Esophagus (tissue), 2 donors: ENCODE measurements at regions not wholly inside any gene's neighbourhood (a gene's known extent, or its start where the extent isn't known, plus 50 kb on each side); places are given as distances from the start of the nearest gene placed in this dataset.
"Not testable (repeated sequence)": the region's sequence is repeated elsewhere in the genome, so short reads cannot be mapped to it uniquely, and the experiment has no call there.

Experiments used
- H3K27ac ChIP-seq, 2 donors: one replicate each; pipeline ENCODE4 v1.5.1; 2013; ENCODE audit warnings: low read depth in 2 of 2, mild to moderate bottlenecking in 2 of 2, inconsistent platforms in 1 of 2, low read length in 1 of 2, moderate library complexity in 1 of 2
- H3K27me3 ChIP-seq, 2 donors: one replicate each; pipeline ENCODE4 v1.6.1; 2013; ENCODE audit warnings: low read length in 2 of 2, control low read depth in 1 of 2, mild to moderate bottlenecking in 1 of 2; ENCODE audit not compliant: insufficient read depth in 2 of 2, control insufficient read depth in 1 of 2
- H3K36me3 ChIP-seq, 2 donors: one replicate each; pipeline ENCODE4 v1.6.1; 2013; ENCODE audit warnings: low read length in 1 of 2; ENCODE audit not compliant: control insufficient read depth in 2 of 2, insufficient read depth in 2 of 2
- H3K4me1 ChIP-seq, 2 donors: one replicate each; pipeline ENCODE4 v1.6.1; 2013; ENCODE audit warnings: low read length in 1 of 2; ENCODE audit not compliant: control insufficient read depth in 2 of 2, insufficient read depth in 2 of 2
- H3K4me3 ChIP-seq, 2 donors: one replicate each; pipeline ENCODE4 v1.5.1; 2013; ENCODE audit warnings: low read length in 2 of 2, mild to moderate bottlenecking in 2 of 2, low read depth in 1 of 2, moderate library complexity in 1 of 2
- H3K9me3 ChIP-seq, 2 donors: one replicate each; pipeline ENCODE4 v1.6.1; 2013; ENCODE audit warnings: mild to moderate bottlenecking in 2 of 2, low read depth in 1 of 2, low read length in 1 of 2, moderate library complexity in 1 of 2; ENCODE audit not compliant: control insufficient read depth in 2 of 2, insufficient read depth in 1 of 2
- WGBS, 2 donors: extraction: QIAGEN DNeasy Blood & Tissue Kit; methylation state at CpG; one replicate each; pipeline ENCODE4 v1.1.7; 2013; 5-methylcytosine and 5-hydroxymethylcytosine counted together
- donor health status: healthy with polysubstance abuse.
- donor health status: Bipolar disorder and iron deficiency.

GRCh38 chr4:101701551-101701950, 89.0 kb upstream of the BANK1 start:
- 96 to 100% methylated on average over 1 of the region's 1 CpG for WGBS, 2 donors
- H3K27ac ChIP-seq: no peak overlapping the region
- H3K27me3 ChIP-seq: no peaks in the 10 kb centered on the region
- H3K9me3 ChIP-seq: no peaks in the 10 kb centered on the region
- H3K4me3 ChIP-seq: no peak overlapping the region
- no peaks in the 10 kb centered on the region for H3K36me3 ChIP-seq
- H3K4me1 ChIP-seq: no peaks in the 10 kb centered on the region

DNA sequence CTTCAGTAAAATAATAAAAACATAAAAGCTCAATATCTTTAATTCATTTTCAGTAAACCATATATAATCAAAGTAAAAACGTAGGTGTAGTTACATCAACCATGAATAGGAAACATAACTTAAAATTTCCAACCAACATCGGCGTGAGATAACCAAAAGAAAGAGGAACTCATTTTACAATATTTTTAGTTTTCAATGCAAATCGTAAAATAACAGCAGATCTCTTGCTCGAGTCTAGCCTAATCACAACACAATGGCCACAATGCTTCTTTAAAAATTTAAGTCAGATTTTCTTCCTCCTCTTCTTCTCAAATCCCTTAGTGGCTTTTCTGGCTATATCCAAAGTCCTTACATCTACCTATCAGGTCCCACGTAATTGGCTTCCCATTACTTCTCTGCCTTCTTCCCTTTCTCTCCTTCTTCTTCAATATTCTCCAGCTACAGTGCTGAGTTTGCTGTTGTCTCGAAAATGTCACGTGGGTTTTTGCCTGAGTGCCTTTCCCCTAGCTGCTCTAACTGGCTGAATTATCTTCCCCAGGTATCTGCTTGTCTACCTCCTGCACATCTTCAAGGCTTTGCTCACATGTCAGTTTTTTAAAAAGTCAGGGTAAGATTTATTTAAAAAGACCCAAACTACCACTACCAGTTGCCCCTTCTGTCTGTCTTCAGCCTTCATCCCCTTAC, 90.9 kb upstream of the BANK1 start:
- no peaks in the 10 kb centered on the region for H3K27me3 ChIP-seq
- no peaks in the 10 kb centered on the region for H3K9me3 ChIP-seq
- H3K36me3 ChIP-seq: no peaks in the 10 kb centered on the region
- no peaks in the 10 kb centered on the region for H3K4me1 ChIP-seq
- WGBS, 2 donors: 74 to 75% methylated on average over 8 of the region's 8 CpGs
- no peak overlapping the region for H3K27ac ChIP-seq
- H3K4me3 ChIP-seq: no peak overlapping the region

GRCh38 chr4:101697266-101697665, 93.3 kb upstream of the BANK1 start:
- no peaks in the 10 kb centered on the region for H3K9me3 ChIP-seq
- H3K4me3 ChIP-seq: no peak overlapping the region
- no peaks in the 10 kb centered on the region for H3K27me3 ChIP-seq
- no peak overlapping the region for H3K27ac ChIP-seq
- no peaks in the 10 kb centered on the region for H3K4me1 ChIP-seq
- 94% methylated on average over 1 of the region's 1 CpG for WGBS, 2 donors
- H3K36me3 ChIP-seq: no peaks in the 10 kb centered on the region

GRCh38 chr4:101696276-101697010, 94.1 kb upstream of the BANK1 start:
- Histone ChIP-seq H3K36me3 (no peaks in the 10 kb centered on the region), H3K4me3 (no peak overlapping the region), H3K9me3 (no peaks in the 10 kb centered on the region), H3K27me3 (no peaks in the 10 kb centered on the region), H3K27ac (no peak overlapping the region), H3K4me1 (no peaks in the 10 kb centered on the region)
- 85 to 88% methylated on average over 3 of the region's 3 CpGs for WGBS, 2 donors

GRCh38 chr4:101695176-101695575, 95.4 kb upstream of the BANK1 start:
- no peak overlapping the region for H3K4me3 ChIP-seq
- H3K27me3 ChIP-seq: no peaks in the 10 kb centered on the region
- H3K4me1 ChIP-seq: no peaks in the 10 kb centered on the region
- H3K27ac ChIP-seq: no peak overlapping the region
- no peaks in the 10 kb centered on the region for H3K36me3 ChIP-seq
- no peaks in the 10 kb centered on the region for H3K9me3 ChIP-seq

- WGBS, 2 donors: 83 to 92% methylated on average over 5 of the region's 5 CpGs
- not testable (repeated sequence) for H3K27me3 ChIP-seq
These were observed 96.1 kb upstream of the BANK1 start for GRCh38 chr4:101694403-101694802.

GRCh38 chr4:101693842-101694398, 96.6 kb upstream of the BANK1 start:
- Histone ChIP-seq H3K36me3 (no peaks in the 10 kb centered on the region), H3K9me3 (no peaks in the 10 kb centered on the region), H3K4me1 (no peaks in the 10 kb centered on the region), H3K27me3 (no peaks in the 10 kb centered on the region), H3K27ac (no peak overlapping the region), H3K4me3 (no peak overlapping the region)
- 24 to 42% methylated on average over 6 of the region's 6 CpGs for WGBS, 2 donors

More at GRCh38 chr4:101694403-101694802, 96.1 kb upstream of the BANK1 start:
- H3K4me3 ChIP-seq, H3K4me1 ChIP-seq, H3K9me3 ChIP-seq, H3K36me3 ChIP-seq, H3K27ac ChIP-seq: not testable (repeated sequence)

GRCh38 chr4:101689220-101689619, 101.3 kb upstream of the BANK1 start:
- no peak overlapping the region for H3K4me3 ChIP-seq
- H3K9me3 ChIP-seq: no peaks in the 10 kb centered on the region
- WGBS, 2 donors: 50 to 64% methylated on average over 1 of the region's 1 CpG
- H3K27ac ChIP-seq: no peak overlapping the region
- no peaks in the 10 kb centered on the region for H3K27me3 ChIP-seq
- H3K4me1 ChIP-seq: no peaks in the 10 kb centered on the region
- no peaks in the 10 kb centered on the region for H3K36me3 ChIP-seq

- H3K4me1 ChIP-seq: no peaks in the 10 kb centered on the region
- no peak overlapping the region for H3K4me3 ChIP-seq
- WGBS, 2 donors: 79 to 85% methylated on average over 1 of the region's 1 CpG
- H3K27me3 ChIP-seq: no peaks in the 10 kb centered on the region
- H3K9me3 ChIP-seq: no peaks in the 10 kb centered on the region
- no peak overlapping the region for H3K27ac ChIP-seq
- no peaks in the 10 kb centered on the region for H3K36me3 ChIP-seq
These were observed 105.4 kb upstream of the BANK1 start for GRCh38 chr4:101685126-101685525.

- H3K27ac ChIP-seq: no peak overlapping the region
- no peaks in the 10 kb centered on the region for H3K36me3 ChIP-seq
- WGBS, 2 donors: 81 to 85% methylated on average over 3 of the region's 3 CpGs
- H3K4me3 ChIP-seq: no peak overlapping the region
- H3K4me1 ChIP-seq: no peaks in the 10 kb centered on the region
- no peaks in the 10 kb centered on the region for H3K9me3 ChIP-seq
- no peaks in the 10 kb centered on the region for H3K27me3 ChIP-seq
These were observed 107.6 kb upstream of the BANK1 start for GRCh38 chr4:101682946-101683345.
